Femur (tissue), 1 donor: ENCODE measurements at regions not wholly inside any gene's neighbourhood (a gene's known extent, or its start where the extent isn't known, plus 50 kb on each side); places are given as distances from the start of the nearest gene placed in this dataset.

ENCODE experiments used
- DNase-seq: peaks from one replicate; pipeline ENCODE4 v3.0.0-alpha.2; 2017

- DNase-seq, result no peak
Observed at GRCh38 chr21:36532769-36533467, 53.0 kb upstream of the CLDN14 start.

- no peak for DNase-seq
Observed at GRCh38 chr21:36533468-36533848, 53.5 kb upstream of the CLDN14 start.

- DNase-seq, result no peak
Observed at GRCh38 chr21:36534656-36535055, 54.7 kb upstream of the CLDN14 start.

GRCh38 chr21:36535618-36536241 lies 55.8 kb upstream of the CLDN14 start:
- no peak for DNase-seq

GRCh38 chr21:36538761-36539160 lies 58.8 kb upstream of the CLDN14 start:
- no peak for DNase-seq

GRCh38 chr21:36539434-36540150 lies 59.7 kb upstream of the CLDN14 start:
- DNase-seq, result no peak

- no peak for DNase-seq
Observed at GRCh38 chr21:36540700-36541099, 60.8 kb upstream of the CLDN14 start.

- no peak for DNase-seq
Observed at GRCh38 chr21:36541721-36542139, 61.8 kb upstream of the CLDN14 start.

- DNase-seq, result no peak
Observed at GRCh38 chr21:36542312-36543101, 62.6 kb upstream of the CLDN14 start.

- DNase-seq, result no peak
Observed at GRCh38 chr21:36543924-36544323, 64.0 kb upstream of the CLDN14 start.

GRCh38 chr21:36544545-36544944 lies 64.6 kb upstream of the CLDN14 start:
- no peak for DNase-seq

GRCh38 chr21:36545776-36546511 lies 66.0 kb upstream of the CLDN14 start:
- no peak for DNase-seq

- no peak for DNase-seq
Observed at GRCh38 chr21:36547464-36547863, 67.5 kb upstream of the CLDN14 start.

- DNase-seq, result no peak
Observed at GRCh38 chr21:36548866-36549265, 68.9 kb upstream of the CLDN14 start.

- no peak for DNase-seq
Observed at GRCh38 chr21:36549470-36549869, 69.5 kb upstream of the CLDN14 start.

- no peak for DNase-seq
Observed at GRCh38 chr21:36550761-36551160, 70.8 kb upstream of the CLDN14 start.

- no peak for DNase-seq
Observed at GRCh38 chr21:36551321-36551720, 71.4 kb upstream of the CLDN14 start.

- DNase-seq, result no peak
Observed at GRCh38 chr21:36551731-36552433, 72.0 kb upstream of the CLDN14 start.

GRCh38 chr21:36552434-36552785 lies 72.5 kb upstream of the CLDN14 start:
- DNase-seq, result no peak

- no peak for DNase-seq
Observed at GRCh38 chr21:36553406-36553805, 73.5 kb upstream of the CLDN14 start.

- no peak for DNase-seq
Observed at GRCh38 chr21:36554411-36555157, 74.7 kb upstream of the CLDN14 start.
